Glutamatergic neuron (in vitro differentiated cells): ENCODE measurements at regions not wholly inside any gene's neighbourhood (a gene's known extent, or its start where the extent isn't known, plus 50 kb on each side); places are given as distances from the start of the nearest gene placed in this dataset.

Experiments used
- DNase-seq: peaks from one replicate; pipeline ENCODE4 v3.0.0; 2022
- H3K27ac Mint-ChIP-seq: one replicate; pipeline ENCODE4 v1.8.0; 2020; ENCODE audit warnings: mild to moderate bottlenecking, mixed read lengths, inconsistent platforms; ENCODE audit not compliant: unreplicated experiment
- H3K27me3 Mint-ChIP-seq: one replicate; pipeline ENCODE4 v1.8.0; 2020; ENCODE audit warnings: mild to moderate bottlenecking, moderate library complexity, mixed read lengths, inconsistent platforms; ENCODE audit not compliant: unreplicated experiment
- H3K36me3 Mint-ChIP-seq: one replicate; pipeline ENCODE4 v1.8.0; 2020; ENCODE audit warnings: mild to moderate bottlenecking, mixed read lengths, inconsistent platforms; ENCODE audit not compliant: unreplicated experiment
- H3K4me1 Mint-ChIP-seq: one replicate; pipeline ENCODE4 v1.8.0; 2020; ENCODE audit warnings: mild to moderate bottlenecking, low read depth, mixed read lengths, inconsistent platforms; ENCODE audit not compliant: unreplicated experiment
- H3K4me3 Mint-ChIP-seq: one replicate; pipeline ENCODE4 v1.8.0; 2020; ENCODE audit warnings: mild to moderate bottlenecking, mixed read lengths, inconsistent platforms; ENCODE audit not compliant: unreplicated experiment
- H3K9me3 Mint-ChIP-seq: one replicate; pipeline ENCODE4 v1.8.0; 2020; ENCODE audit warnings: mild to moderate bottlenecking, moderate library complexity, mixed read lengths, inconsistent platforms; ENCODE audit not compliant: unreplicated experiment
- CTCF ChIP-seq: fragments of 200-600 bp; sonication (generic); IDR thresholded peaks from one replicate; pipeline ENCODE4 v1.5.0; 2021; ENCODE audit not compliant: partially characterized antibody, unreplicated experiment

GRCh38 chr13:108120856-108121255 is 94.5 kb downstream of the LIG4 start:
- no peak for DNase-seq
- no peaks in the 10 kb centered on the region for H3K36me3 Mint-ChIP-seq
- no peaks in the 10 kb centered on the region for H3K9me3 Mint-ChIP-seq
- H3K27ac Mint-ChIP-seq, result no peak overlapping the region
- H3K4me3 Mint-ChIP-seq, result no peak overlapping the region
- H3K27me3 Mint-ChIP-seq, result no peaks in the 10 kb centered on the region
- TF ChIP-seq CTCF, result no peak
- peaks cover 8% of the 10 kb centered on the region for H3K4me1 Mint-ChIP-seq

- no peak for TF ChIP-seq CTCF
- Mint-ChIP-seq H3K27me3 (no peaks in the 10 kb centered on the region), H3K27ac (no peak overlapping the region), H3K4me1 (peaks cover 8% of the 10 kb centered on the region), H3K36me3 (no peaks in the 10 kb centered on the region), H3K4me3 (no peak overlapping the region), H3K9me3 (no peaks in the 10 kb centered on the region)
- no peak for DNase-seq
These were observed 95.0 kb downstream of the LIG4 start for GRCh38 chr13:108120302-108120701.

GRCh38 chr13:108115738-108116137 is 99.6 kb downstream of the LIG4 start:
- DNase-seq, result no peak
- H3K9me3 Mint-ChIP-seq, result no peaks in the 10 kb centered on the region
- H3K4me1 Mint-ChIP-seq, result peaks cover 2% of the 10 kb centered on the region
- no peaks in the 10 kb centered on the region for H3K36me3 Mint-ChIP-seq
- H3K27me3 Mint-ChIP-seq, result no peaks in the 10 kb centered on the region
- no peak overlapping the region for H3K27ac Mint-ChIP-seq
- no peak for TF ChIP-seq CTCF
- no peak overlapping the region for H3K4me3 Mint-ChIP-seq

- H3K4me3 Mint-ChIP-seq, result no peak overlapping the region
- H3K36me3 Mint-ChIP-seq, result no peaks in the 10 kb centered on the region
- H3K9me3 Mint-ChIP-seq, result no peaks in the 10 kb centered on the region
- no peaks in the 10 kb centered on the region for H3K4me1 Mint-ChIP-seq
- no peak overlapping the region for H3K27ac Mint-ChIP-seq
- no peak for DNase-seq
- H3K27me3 Mint-ChIP-seq, result no peaks in the 10 kb centered on the region
- no peak for TF ChIP-seq CTCF
These were observed 101.9 kb downstream of the LIG4 start for GRCh38 chr13:108113407-108113806.

GRCh38 chr13:108104736-108105135 is 110.6 kb downstream of the LIG4 start:
- H3K27me3 Mint-ChIP-seq, result no peaks in the 10 kb centered on the region
- H3K4me1 Mint-ChIP-seq, result no peaks in the 10 kb centered on the region
- DNase-seq, result no peak
- H3K27ac Mint-ChIP-seq, result no peak overlapping the region
- no peak overlapping the region for H3K4me3 Mint-ChIP-seq
- H3K36me3 Mint-ChIP-seq, result peaks cover 6% of the 10 kb centered on the region
- TF ChIP-seq CTCF, result no peak
- H3K9me3 Mint-ChIP-seq, result no peaks in the 10 kb centered on the region
